D721Med (cell line): ENCODE measurements at regions not wholly inside any gene's neighbourhood (a gene's known extent, or its start where the extent isn't known, plus 50 kb on each side); places are given as distances from the start of the nearest gene placed in this dataset.
A peak's percentile ranks its signal among the peaks of the same experiment; 100 is the strongest.

Source experiments
- DNase-seq: peaks from one replicate; pipeline ENCODE4 v3.0.0; 2011; ENCODE audit warnings: low spot score; ENCODE audit not compliant: insufficient read length
- FAIRE-seq: peaks from 2 replicates; lab custom pipeline; 2011; peaks lifted over from hg19 to GRCh38; lab: Jason Lieb, UNC
- CTCF ChIP-seq: IDR thresholded peaks from 2 replicates; pipeline ENCODE4 v1.5.1; 2012; ENCODE audit warnings: mild to moderate bottlenecking, control low read depth; ENCODE audit not compliant: insufficient read depth; ENCODE audit errors: missing control alignments

- FAIRE-seq (no peak), DNase-seq (no peak)
- TF ChIP-seq CTCF, result no peak
Observed at GRCh38 chr18:22789600-22789999, 143.5 kb upstream of the RBBP8 start.

GRCh38 chr18:22790545-22791309 is 142.4 kb upstream of the RBBP8 start:
- DNase-seq (no peak), FAIRE-seq (no peak)
- TF ChIP-seq CTCF, result no peak

GRCh38 chr18:22791310-22791610 is 141.9 kb upstream of the RBBP8 start:
- TF ChIP-seq CTCF, result no peak
- DNase-seq, result no peak
- FAIRE-seq, result no peak

GRCh38 chr18:22796113-22796512 is 137.0 kb upstream of the RBBP8 start:
- no peak for TF ChIP-seq CTCF
- FAIRE-seq (no peak), DNase-seq (no peak)

GRCh38 chr18:22800551-22800951 is 132.6 kb upstream of the RBBP8 start:
- TF ChIP-seq CTCF, result no peak
- no peak for DNase-seq
- FAIRE-seq, result no peak

GRCh38 chr18:22813648-22814328 is 119.3 kb upstream of the RBBP8 start:
- FAIRE-seq (peak; percentile 89), DNase-seq (no peak)
- TF ChIP-seq CTCF, result peak; percentile 84

- no peak for DNase-seq
- TF ChIP-seq CTCF, result no peak
- FAIRE-seq, result no peak
Observed at GRCh38 chr18:22814329-22814703, 118.8 kb upstream of the RBBP8 start.
